Activated CD4-positive, CD25-positive, alpha-beta regulatory T cell treated with anti-CD3 and anti-CD28 coated beads, Interleukin-2, amount 50 U/mL, for 16 hours (primary cell): ENCODE measurements at regions not wholly inside any gene's neighbourhood (a gene's known extent, or its start where the extent isn't known, plus 50 kb on each side); places are given as distances from the start of the nearest gene placed in this dataset.

Experiments used
- DNase-seq: peaks from one replicate; pipeline ENCODE4 v3.0.0-alpha.2; 2020; ENCODE audit warnings: low read depth, low spot score

DNA sequence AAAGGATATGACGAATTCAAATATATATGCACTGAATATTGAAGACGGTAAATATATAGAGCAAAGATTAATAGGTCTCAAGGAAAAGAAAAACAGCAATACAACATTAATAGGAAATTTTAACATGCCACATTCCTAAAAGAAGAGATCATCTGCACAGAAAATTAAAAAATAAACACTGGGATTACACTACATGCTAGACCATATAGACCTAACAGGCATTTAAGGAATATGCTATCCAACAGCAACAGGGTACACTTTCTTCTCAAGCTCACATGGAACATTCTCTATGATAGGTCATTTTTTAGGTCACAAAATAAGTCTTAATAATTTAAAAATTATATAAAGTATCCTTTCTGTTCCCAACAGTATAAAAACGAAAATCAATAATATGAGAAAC is 1038.3 kb downstream of the KCNT2 start:
- no peak for DNase-seq

GRCh38 chr1:195568389-195568788 is 1039.9 kb downstream of the KCNT2 start:
- no peak for DNase-seq

DNA sequence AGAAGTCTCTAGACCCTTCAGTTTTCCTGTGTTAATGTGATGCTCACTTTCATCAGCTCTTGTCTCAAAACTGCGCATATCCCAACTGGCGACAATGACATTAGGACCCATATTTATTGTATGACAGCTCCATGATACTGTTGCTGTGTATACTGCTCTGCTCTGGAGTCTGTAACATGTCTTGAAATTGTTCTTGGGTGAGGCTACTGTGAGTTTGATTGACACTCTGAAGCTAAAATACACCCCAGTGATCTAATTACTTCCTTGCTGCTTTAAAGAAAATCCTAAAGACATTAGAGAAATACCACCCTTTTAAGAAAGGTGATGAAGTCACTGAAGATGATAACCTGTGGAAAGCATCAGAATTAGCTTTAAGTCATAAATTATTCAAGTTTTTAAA is 1046.2 kb downstream of the KCNT2 start:
- no peak for DNase-seq

DNA sequence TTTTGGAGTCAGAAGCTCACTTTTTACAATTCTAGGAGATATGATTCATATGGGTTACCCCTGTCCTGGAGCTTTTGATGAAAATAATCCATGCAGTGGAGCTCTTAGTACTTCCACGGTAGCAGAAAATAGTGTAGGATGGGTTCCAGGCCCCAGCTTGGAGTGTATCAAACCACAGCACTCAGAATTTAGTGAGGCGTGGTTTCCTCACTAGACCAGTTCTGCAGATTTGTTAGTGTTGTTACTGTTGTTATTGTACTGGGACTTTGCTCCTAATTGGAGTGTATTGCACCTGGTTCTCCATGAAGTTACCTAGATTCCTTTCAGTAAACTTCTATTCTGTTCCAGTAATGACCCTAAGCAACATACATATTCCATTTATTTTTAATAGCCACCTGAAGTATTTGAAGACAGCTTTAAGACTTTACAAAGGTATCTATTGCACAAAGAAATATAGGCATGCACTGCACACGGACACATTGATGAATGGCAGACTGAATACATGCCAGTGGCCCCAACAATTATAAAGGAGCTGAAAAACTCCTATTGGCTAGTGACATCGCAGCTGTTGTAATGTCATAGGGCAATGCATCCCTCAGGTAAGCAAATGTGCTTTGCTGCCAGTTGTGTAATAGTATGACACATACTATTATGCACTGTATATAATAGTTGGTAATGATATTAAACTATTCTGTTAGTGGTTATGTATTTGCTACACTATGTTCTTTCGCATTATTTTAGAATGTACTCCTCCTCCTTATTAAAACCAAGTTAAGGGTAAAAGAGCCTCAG is 1058.0 kb downstream of the KCNT2 start:
- no peak for DNase-seq

GRCh38 chr1:195530961-195531360 is 1077.3 kb downstream of the KCNT2 start:
- no peak for DNase-seq

GRCh38 chr1:195529881-195530280 is 1078.4 kb downstream of the KCNT2 start:
- no peak for DNase-seq

DNA sequence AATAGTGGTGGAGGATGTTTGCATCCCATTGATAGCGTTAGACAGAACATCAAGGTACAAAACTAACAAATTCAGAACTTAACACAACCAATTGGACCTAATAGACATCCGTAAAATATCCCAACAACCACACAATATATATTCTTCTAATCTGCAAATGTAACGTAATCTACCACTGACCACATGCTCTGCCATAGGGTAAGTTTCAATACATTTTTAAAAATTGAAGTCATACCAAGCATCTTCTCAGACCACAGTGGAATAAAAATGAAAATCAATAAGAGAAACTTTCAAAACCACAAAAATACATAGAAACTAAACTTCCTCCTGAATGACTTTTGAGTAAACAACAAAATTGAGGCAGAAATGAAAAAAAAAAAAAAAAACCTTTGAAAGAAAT is 1087.5 kb downstream of the KCNT2 start:
- DNase-seq, result no peak

DNA sequence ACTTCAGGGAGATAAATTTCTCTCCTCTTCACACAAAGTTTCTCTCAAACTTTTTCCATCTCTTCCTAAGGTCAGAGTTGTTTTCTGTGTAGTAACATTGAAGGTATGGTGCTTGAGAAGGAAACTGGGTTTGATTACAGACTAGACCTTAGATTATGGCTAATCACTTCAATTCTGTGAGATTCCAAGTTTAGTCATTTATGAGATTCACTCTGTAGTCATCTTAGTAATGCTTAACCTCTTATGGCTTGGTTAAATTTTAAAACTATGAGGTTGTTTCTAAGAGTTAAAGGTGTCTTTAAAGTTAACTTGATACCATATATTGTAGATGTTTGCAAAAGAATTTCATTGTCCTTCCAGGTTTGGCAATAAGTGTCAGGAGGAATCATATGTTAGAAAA is 1092.2 kb downstream of the KCNT2 start:
- DNase-seq, result no peak

DNA sequence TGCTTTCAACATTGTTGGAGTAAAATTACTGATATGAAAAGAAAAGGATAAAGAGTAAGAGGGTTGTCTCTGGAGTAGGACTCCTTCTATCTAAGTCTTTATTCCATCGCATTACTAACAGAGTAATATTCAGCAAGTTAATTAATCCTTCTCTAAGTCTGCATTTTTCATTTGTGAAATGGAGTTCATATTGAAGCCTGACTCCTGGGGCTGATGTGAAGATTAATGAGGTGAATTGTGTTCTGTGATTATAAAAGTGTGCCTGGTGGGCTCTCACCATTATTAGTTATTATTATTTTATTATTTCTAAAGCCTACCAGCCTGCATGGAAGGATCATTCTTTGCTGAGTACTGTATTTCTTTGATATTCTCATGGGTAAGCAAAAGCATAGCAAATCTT is 1096.7 kb downstream of the KCNT2 start:
- no peak for DNase-seq

DNA sequence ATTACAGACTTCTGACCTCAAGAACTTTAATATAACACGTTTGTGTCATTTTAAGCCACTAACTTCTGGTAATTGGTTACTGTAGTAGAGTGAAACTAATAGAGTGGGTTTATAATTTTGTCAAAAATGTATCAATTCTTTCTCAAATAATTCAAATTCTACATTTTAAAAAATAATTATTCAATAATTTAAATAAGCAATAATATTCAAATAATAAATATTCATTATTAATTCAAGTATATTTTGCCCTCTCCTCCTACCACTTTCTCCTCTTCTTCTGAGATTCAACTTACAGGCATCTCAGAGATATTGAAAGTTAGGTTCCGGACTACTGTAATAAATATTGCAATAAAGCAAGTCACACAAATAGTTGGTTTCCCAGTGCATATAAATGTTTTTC is 1107.1 kb downstream of the KCNT2 start:
- DNase-seq, result no peak

GRCh38 chr1:195495720-195496635 is 1112.3 kb downstream of the KCNT2 start:
- DNase-seq, result no peak

DNA sequence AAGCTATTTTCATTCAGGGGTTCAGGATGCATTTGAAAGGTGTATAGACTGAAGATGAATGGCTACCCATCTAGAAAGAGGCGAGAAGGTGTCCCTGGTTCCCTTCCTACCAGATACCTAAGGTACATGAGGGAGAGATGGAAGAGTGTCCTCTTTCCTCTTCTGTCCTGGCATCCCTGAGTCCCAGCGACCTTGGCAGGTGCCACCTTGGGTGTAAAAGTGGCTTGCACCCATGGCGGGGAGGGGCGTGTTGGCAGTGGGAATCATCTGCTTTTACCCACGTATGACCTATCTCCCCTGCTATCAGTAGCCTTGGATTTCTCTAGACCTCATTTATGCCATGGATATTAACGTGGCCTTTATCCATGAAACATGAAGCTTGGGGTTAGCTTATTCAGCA is 1126.1 kb downstream of the KCNT2 start:
- no peak for DNase-seq

GRCh38 chr1:195481293-195481692 is 1126.9 kb downstream of the KCNT2 start:
- no peak for DNase-seq

DNA sequence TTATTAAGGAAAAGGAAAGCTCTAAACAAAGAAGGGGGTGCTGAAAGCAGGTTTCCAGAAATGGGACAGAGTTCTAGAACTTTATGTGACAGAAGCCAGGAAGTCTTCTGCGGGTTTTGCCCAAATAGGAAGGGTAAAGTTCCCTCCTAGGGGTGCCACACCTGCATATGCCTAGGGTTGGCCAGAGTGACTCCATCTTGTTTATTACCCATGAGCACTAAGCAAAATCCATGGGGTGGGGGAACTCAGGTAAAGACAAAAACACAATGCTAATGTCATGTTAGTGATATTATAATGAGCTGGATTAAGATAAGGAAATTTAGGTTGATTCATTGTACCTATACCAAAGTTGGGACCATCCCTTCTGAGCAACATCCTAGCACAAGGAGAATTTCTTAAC is 1132.7 kb downstream of the KCNT2 start:
- DNase-seq, result no peak

- no peak for DNase-seq
These were observed 1135.9 kb downstream of the KCNT2 start for GRCh38 chr1:195472291-195472690.

GRCh38 chr1:195466639-195467038 is 1141.6 kb downstream of the KCNT2 start:
- no peak for DNase-seq

GRCh38 chr1:195462646-195463045 is 1145.6 kb downstream of the KCNT2 start:
- no peak for DNase-seq

DNA sequence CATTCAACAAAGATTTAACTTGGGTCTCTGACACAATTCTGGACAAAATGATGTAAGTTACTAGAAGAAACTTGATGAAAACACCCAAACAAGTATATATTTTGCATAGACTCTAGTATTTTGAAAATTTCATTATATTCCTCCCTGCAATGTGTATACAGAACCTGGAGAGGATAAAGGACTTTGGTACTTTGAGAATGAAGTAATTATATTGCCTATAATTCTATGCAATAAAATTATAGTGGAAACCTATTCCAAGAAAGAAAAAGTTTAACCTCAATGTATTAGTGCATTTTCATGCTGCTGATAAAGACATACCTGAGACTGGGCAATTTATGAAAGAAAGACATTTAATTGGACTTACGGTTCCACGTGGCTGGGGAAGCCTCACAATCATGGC is 1146.1 kb downstream of the KCNT2 start:
- DNase-seq, result no peak

GRCh38 chr1:195458365-195458764 is 1149.9 kb downstream of the KCNT2 start:
- DNase-seq, result no peak

DNA sequence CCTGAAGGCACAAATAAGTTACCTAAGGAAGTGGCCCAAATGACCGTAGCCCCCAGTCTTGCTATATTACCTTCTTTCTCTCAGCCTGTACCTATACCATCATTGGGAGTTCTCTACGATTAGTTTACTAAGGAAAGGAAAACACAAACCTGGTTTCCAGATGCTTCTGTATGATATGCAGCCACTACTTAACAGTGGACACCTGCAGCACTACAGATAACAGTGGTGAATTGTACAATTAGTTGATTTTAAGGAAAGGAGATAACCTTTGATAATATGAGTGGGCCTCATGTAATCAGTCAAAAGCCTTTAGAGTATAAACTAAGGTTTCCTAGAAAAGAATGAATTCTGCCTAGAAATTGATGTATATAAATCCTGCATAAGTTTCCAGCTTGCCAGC is 1157.4 kb downstream of the KCNT2 start:
- DNase-seq, result no peak

GRCh38 chr1:195439661-195440060 is 1168.6 kb downstream of the KCNT2 start:
- DNase-seq, result no peak

DNA sequence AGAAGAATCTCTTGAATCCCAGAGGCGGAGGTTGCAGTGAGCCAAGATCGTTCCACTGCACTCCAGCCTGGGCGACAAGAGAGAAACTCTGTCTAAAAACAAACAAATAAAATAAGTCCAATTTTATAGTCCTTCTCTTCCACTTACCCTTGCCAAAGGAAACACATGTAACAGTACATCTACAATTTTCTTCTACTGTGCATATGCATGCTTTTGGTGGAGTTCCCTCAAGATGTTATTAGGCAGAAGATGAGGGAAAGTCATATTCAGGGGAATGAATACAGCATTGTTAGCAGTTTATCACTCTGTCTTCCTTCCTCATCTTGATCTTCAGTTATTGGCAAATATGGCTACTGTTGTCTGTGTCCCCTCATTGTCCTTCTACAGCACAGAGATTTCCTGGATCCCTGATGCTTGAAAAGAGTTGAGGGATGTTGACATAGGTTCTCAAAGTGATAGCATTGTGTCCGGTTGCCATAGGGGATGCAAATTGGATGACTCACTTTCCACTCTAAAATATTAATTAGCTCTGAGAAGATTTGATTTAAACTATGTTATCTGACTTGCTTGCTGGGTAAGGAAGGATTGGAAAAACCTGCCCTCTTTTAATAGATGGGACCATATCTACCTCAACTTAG is 1173.6 kb downstream of the KCNT2 start:
- no peak for DNase-seq
